ENCODE measurements at regions not wholly inside any gene's neighbourhood (a gene's known extent, or its start where the extent isn't known, plus 50 kb on each side); places are given as distances from the start of the nearest gene placed in this dataset.

GRCh38 chr2:183678908-183679307 lies 554.7 kb downstream of the NUP35 start:
- TF ChIP-seq EZH2phosphoT487 (IDR thresholded peaks at IDR 0.05; ENCODE audit: unreplicated experiment) (no peak), CTCF (conservative IDR thresholded peaks at IDR 0.05; ENCODE audit: low read depth in 2 of 2) (no peak), EZH2 (IDR thresholded peaks at IDR 0.05; ENCODE audit: low read depth, unreplicated experiment) (no peak), REST (IDR thresholded peaks at IDR 0.05; ENCODE audit: unreplicated experiment) (no peak), CREB1 (CRISPR knock-in tag; IDR thresholded peaks at IDR 0.05; ENCODE audit: low read depth) (no peak), JUNB (IDR thresholded peaks at IDR 0.05; ENCODE audit: unreplicated experiment) (no peak), POLR2AphosphoS5 (IDR thresholded peaks at IDR 0.05; ENCODE audit: low read depth) (peak; percentile 48)

Data from GM23338 (cell line).